Thyroid gland (tissue), 4 donors: ENCODE measurements at regions not wholly inside any gene's neighbourhood (a gene's known extent, or its start where the extent isn't known, plus 50 kb on each side); places are given as distances from the start of the nearest gene placed in this dataset.

ENCODE experiments used
- POLR2A ChIP-seq, 2 donors: fragments of 450-650 bp; IDR thresholded peaks; one replicate each; pipeline ENCODE4 v1.6.1; 2017; ENCODE audit warnings: antibody characterized with exemption in 2 of 2, mild to moderate bottlenecking in 2 of 2, moderate library complexity in 1 of 2
- TF ChIP-seq, protein P1 (sequence below), 6 experiments: fragments of 200-600 bp in 3 of 6; fragments of 450-650 bp in 3 of 6; sonication (generic) in 3 of 6; IDR thresholded peaks; one replicate each; pipeline ENCODE4 v1.5.1; 2016 to 2019; ENCODE audit warnings: antibody characterized with exemption in 6 of 6, mild to moderate bottlenecking in 2 of 6, inconsistent platforms in 1 of 6, moderate library complexity in 1 of 6

DNA sequence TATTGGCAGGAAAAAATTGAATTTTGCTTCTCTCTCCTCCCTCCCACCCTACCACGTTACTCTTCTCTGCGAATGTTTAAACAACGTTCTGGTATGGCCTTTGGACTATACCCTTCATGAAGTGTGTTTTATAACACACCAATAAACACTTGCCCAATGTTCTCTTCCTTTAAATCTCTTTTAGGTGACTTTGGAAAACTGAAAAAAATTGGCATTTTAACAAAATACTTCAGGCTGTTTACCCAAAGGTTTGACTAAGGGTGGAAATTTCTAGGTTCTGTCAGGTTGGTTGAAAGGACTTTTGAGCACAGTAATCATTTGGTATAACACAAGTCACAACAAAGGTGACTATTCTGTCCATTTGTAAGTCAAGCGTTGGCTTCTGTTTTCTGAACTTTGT, 446.8 kb downstream of the AEBP2 start:
- TF ChIP-seq, protein P1, sequence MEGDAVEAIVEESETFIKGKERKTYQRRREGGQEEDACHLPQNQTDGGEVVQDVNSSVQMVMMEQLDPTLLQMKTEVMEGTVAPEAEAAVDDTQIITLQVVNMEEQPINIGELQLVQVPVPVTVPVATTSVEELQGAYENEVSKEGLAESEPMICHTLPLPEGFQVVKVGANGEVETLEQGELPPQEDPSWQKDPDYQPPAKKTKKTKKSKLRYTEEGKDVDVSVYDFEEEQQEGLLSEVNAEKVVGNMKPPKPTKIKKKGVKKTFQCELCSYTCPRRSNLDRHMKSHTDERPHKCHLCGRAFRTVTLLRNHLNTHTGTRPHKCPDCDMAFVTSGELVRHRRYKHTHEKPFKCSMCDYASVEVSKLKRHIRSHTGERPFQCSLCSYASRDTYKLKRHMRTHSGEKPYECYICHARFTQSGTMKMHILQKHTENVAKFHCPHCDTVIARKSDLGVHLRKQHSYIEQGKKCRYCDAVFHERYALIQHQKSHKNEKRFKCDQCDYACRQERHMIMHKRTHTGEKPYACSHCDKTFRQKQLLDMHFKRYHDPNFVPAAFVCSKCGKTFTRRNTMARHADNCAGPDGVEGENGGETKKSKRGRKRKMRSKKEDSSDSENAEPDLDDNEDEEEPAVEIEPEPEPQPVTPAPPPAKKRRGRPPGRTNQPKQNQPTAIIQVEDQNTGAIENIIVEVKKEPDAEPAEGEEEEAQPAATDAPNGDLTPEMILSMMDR (IDR thresholded peaks at IDR 0.05) = no peak
- TF ChIP-seq POLR2A (IDR thresholded peaks at IDR 0.05) = no peak
